Esophagus squamous epithelium (tissue), 4 donors: ENCODE measurements at regions not wholly inside any gene's neighbourhood (a gene's known extent, or its start where the extent isn't known, plus 50 kb on each side); places are given as distances from the start of the nearest gene placed in this dataset.

Source experiments
- CTCF ChIP-seq, 6 experiments: fragments of 450-650 bp in 4 of 6; fragments of 200-600 bp in 2 of 6; sonication (generic) in 2 of 6; IDR thresholded peaks; one replicate each; pipeline ENCODE4 v1.5.1; 2016 to 2019; ENCODE audit warnings: antibody characterized with exemption in 6 of 6, mild to moderate bottlenecking in 4 of 6, moderate library complexity in 4 of 6
- POLR2A ChIP-seq, 4 donors: fragments of 450-650 bp; IDR thresholded peaks; one replicate each; pipeline ENCODE4 v1.6.1; 2017; ENCODE audit warnings: antibody characterized with exemption in 4 of 4, mild to moderate bottlenecking in 4 of 4, moderate library complexity in 3 of 4

- TF ChIP-seq CTCF (IDR thresholded peaks at IDR 0.05) = no peak
- no peak for TF ChIP-seq POLR2A (IDR thresholded peaks at IDR 0.05)
Measured at GRCh38 chr20:55937283-55937682, 68.0 kb downstream of the CBLN4 start.
